ENCODE measurements at regions not wholly inside any gene's neighbourhood (a gene's known extent, or its start where the extent isn't known, plus 50 kb on each side); places are given as distances from the start of the nearest gene placed in this dataset.

- no peak for TF ChIP-seq CTCF (tag by site-specific recombination; IDR thresholded peaks at IDR 0.05)
- no peak for TF ChIP-seq ZNF223 (tag by site-specific recombination; IDR thresholded peaks at IDR 0.05)
- no peak for TF ChIP-seq ZNF174 (tag by site-specific recombination; IDR thresholded peaks at IDR 0.05)
- TF ChIP-seq ZIC2 (tag by site-specific recombination; IDR thresholded peaks at IDR 0.05), result no peak
- no peak for TF ChIP-seq REST (tag by site-specific recombination; IDR thresholded peaks at IDR 0.05)
- TF ChIP-seq ZNF704 (tag by site-specific recombination; IDR thresholded peaks at IDR 0.05), result no peak
Observed at GRCh38 chr18:45521136-45521535, 94.1 kb upstream of the SLC14A2 start.

All from HEK293 (cell line).